Testis (tissue), 2 donors: ENCODE measurements at regions not wholly inside any gene's neighbourhood (a gene's known extent, or its start where the extent isn't known, plus 50 kb on each side); places are given as distances from the start of the nearest gene placed in this dataset.

ENCODE experiments used
- POLR2A ChIP-seq: fragments of 450-650 bp; IDR thresholded peaks from one replicate; pipeline ENCODE4 v1.6.1; 2017; ENCODE audit warnings: antibody characterized with exemption, mild to moderate bottlenecking, moderate library complexity
- TF ChIP-seq, protein P1 (sequence below), 3 experiments: fragments of 450-650 bp in 2 of 3; fragments of 200-600 bp in 1 of 3; sonication (generic) in 1 of 3; IDR thresholded peaks; one replicate each; pipeline ENCODE4 v1.5.1; 2016 to 2019; ENCODE audit warnings: antibody characterized with exemption in 3 of 3, mild to moderate bottlenecking in 2 of 3, moderate library complexity in 1 of 3

GRCh38 chr12:127455347-127456265 is 811.4 kb upstream of the TMEM132C start:
- TF ChIP-seq, protein P1, sequence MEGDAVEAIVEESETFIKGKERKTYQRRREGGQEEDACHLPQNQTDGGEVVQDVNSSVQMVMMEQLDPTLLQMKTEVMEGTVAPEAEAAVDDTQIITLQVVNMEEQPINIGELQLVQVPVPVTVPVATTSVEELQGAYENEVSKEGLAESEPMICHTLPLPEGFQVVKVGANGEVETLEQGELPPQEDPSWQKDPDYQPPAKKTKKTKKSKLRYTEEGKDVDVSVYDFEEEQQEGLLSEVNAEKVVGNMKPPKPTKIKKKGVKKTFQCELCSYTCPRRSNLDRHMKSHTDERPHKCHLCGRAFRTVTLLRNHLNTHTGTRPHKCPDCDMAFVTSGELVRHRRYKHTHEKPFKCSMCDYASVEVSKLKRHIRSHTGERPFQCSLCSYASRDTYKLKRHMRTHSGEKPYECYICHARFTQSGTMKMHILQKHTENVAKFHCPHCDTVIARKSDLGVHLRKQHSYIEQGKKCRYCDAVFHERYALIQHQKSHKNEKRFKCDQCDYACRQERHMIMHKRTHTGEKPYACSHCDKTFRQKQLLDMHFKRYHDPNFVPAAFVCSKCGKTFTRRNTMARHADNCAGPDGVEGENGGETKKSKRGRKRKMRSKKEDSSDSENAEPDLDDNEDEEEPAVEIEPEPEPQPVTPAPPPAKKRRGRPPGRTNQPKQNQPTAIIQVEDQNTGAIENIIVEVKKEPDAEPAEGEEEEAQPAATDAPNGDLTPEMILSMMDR (IDR thresholded peaks at IDR 0.05), result no peak
- no peak for TF ChIP-seq POLR2A
